Breast epithelium (tissue), 4 donors: ENCODE measurements at regions not wholly inside any gene's neighbourhood (a gene's known extent, or its start where the extent isn't known, plus 50 kb on each side); places are given as distances from the start of the nearest gene placed in this dataset.

Experiments used
- DNase-seq, 2 donors: peaks; one replicate each; pipeline ENCODE4 v3.0.0-alpha.2; 2019; ENCODE audit warnings: low spot score in 2 of 2
- H3K27ac ChIP-seq, 2 donors: fragments of 200-600 bp; sonication (generic) in 1 of 2; one replicate each; pipeline ENCODE4 v1.5.1; 2016 to 2019; ENCODE audit warnings: mild to moderate bottlenecking in 1 of 2
- H3K27me3 ChIP-seq, 2 donors: fragments of 200-600 bp; sonication (generic) in 1 of 2; one replicate each; pipeline versions ENCODE4 v1.5.1 to v1.6.0; 2017 to 2019; ENCODE audit warnings: control low read depth in 1 of 2, mild to moderate bottlenecking in 1 of 2
- H3K36me3 ChIP-seq: fragments of 200-600 bp; one replicate; pipeline ENCODE4 v1.5.1; 2019
- H3K4me1 ChIP-seq, 2 donors: fragments of 200-600 bp; sonication (generic); one replicate each; pipeline ENCODE4 v1.5.1; 2016 to 2019; ENCODE audit warnings: control low read depth in 1 of 2
- H3K4me3 ChIP-seq, 3 donors: fragments of 200-600 bp; sonication (generic); 1 replicate in 2 of 3; 2 replicates in 1 of 3; pipeline ENCODE4 v1.5.1; 2016 to 2019; ENCODE audit warnings: mild to moderate bottlenecking in 3 of 3, moderate library complexity in 2 of 3
- H3K9me3 ChIP-seq, 2 donors: fragments of 200-600 bp; sonication (generic) in 1 of 2; one replicate each; pipeline ENCODE4 v1.5.1; 2016 to 2019; ENCODE audit warnings: control low read depth in 1 of 2
- CTCF ChIP-seq, 3 donors: fragments of 450-650 bp; IDR thresholded peaks; one replicate each; pipeline ENCODE4 v1.5.1; 2016 to 2017; ENCODE audit warnings: antibody characterized with exemption in 3 of 3, mild to moderate bottlenecking in 3 of 3, moderate library complexity in 3 of 3
- POLR2A ChIP-seq: fragments of 450-650 bp; IDR thresholded peaks from one replicate; pipeline ENCODE4 v1.6.1; 2016; ENCODE audit warnings: antibody characterized with exemption, mild to moderate bottlenecking, moderate library complexity
- POLR2AphosphoS5 ChIP-seq, 3 donors: sonication (generic); formaldehyde crosslinking; IDR thresholded peaks; one replicate each; pipeline ENCODE4 v1.6.1; 2017; ENCODE audit warnings: antibody characterized with exemption in 3 of 3
- intact Hi-C: fragments of 100-400 bp; cut with DNase I; formaldehyde crosslinking; loops from one replicate; pipeline ENCODE4 v1.15.1; 2023; ENCODE audit warnings: low total_unique reads

- intact Hi-C loops: no loop called here
- H3K27ac ChIP-seq: no peak overlapping the region
- no peak for DNase-seq
- TF ChIP-seq POLR2AphosphoS5 (IDR thresholded peaks at IDR 0.05): no peak
- no peak for TF ChIP-seq CTCF (IDR thresholded peaks at IDR 0.05)
- TF ChIP-seq POLR2A: no peak
- H3K4me3 ChIP-seq: no peak overlapping the region
- no peaks in the 10 kb centered on the region for H3K4me1 ChIP-seq
- H3K36me3 ChIP-seq: no peaks in the 10 kb centered on the region
- no peaks in the 10 kb centered on the region for H3K9me3 ChIP-seq
- no peaks in the 10 kb centered on the region for H3K27me3 ChIP-seq
Measured at GRCh38 chr12:77751939-77752338, 78.8 kb upstream of the NAV3 start.

GRCh38 chr12:77746096-77746495, 84.6 kb upstream of the NAV3 start:
- H3K27me3 ChIP-seq: no peaks in the 10 kb centered on the region

GRCh38 chr12:77745624-77746023, 85.1 kb upstream of the NAV3 start:
- Histone ChIP-seq H3K27ac (no peak overlapping the region), H3K36me3 (no peaks in the 10 kb centered on the region), H3K9me3 (no peaks in the 10 kb centered on the region), H3K27me3 (no peaks in the 10 kb centered on the region), H3K4me1 (no peaks in the 10 kb centered on the region), H3K4me3 (no peak overlapping the region)
- intact Hi-C loops: no loop called here
- TF ChIP-seq CTCF (IDR thresholded peaks at IDR 0.05): no peak
- no peak for TF ChIP-seq POLR2AphosphoS5 (IDR thresholded peaks at IDR 0.05)
- no peak for TF ChIP-seq POLR2A
- no peak for DNase-seq

More at GRCh38 chr12:77746096-77746495, 84.6 kb upstream of the NAV3 start:
- H3K27ac ChIP-seq: no peak overlapping the region
- TF ChIP-seq CTCF (IDR thresholded peaks at IDR 0.05): no peak
- TF ChIP-seq POLR2A: no peak
- no peak for TF ChIP-seq POLR2AphosphoS5 (IDR thresholded peaks at IDR 0.05)
- no peaks in the 10 kb centered on the region for H3K4me1 ChIP-seq
- no peaks in the 10 kb centered on the region for H3K36me3 ChIP-seq
- no peak for DNase-seq
- intact Hi-C loops: no loop called here
- no peak overlapping the region for H3K4me3 ChIP-seq
- no peaks in the 10 kb centered on the region for H3K9me3 ChIP-seq

- no peaks in the 10 kb centered on the region for H3K36me3 ChIP-seq
- intact Hi-C loops: no loop called here
- H3K4me3 ChIP-seq: no peak overlapping the region
- no peak overlapping the region for H3K27ac ChIP-seq
- no peaks in the 10 kb centered on the region for H3K9me3 ChIP-seq
- no peaks in the 10 kb centered on the region for H3K4me1 ChIP-seq
- no peak for DNase-seq
- no peaks in the 10 kb centered on the region for H3K27me3 ChIP-seq
- TF ChIP-seq CTCF (IDR thresholded peaks at IDR 0.05): no peak
- TF ChIP-seq POLR2A: no peak
- no peak for TF ChIP-seq POLR2AphosphoS5 (IDR thresholded peaks at IDR 0.05)
Measured at GRCh38 chr12:77742631-77743030, 88.1 kb upstream of the NAV3 start.

GRCh38 chr12:77741974-77742517, 88.6 kb upstream of the NAV3 start:
- no peaks in the 10 kb centered on the region for H3K36me3 ChIP-seq
- no peaks in the 10 kb centered on the region for H3K4me1 ChIP-seq
- H3K9me3 ChIP-seq: no peaks in the 10 kb centered on the region
- no peak overlapping the region for H3K27ac ChIP-seq
- no peak overlapping the region for H3K4me3 ChIP-seq
- no peak for TF ChIP-seq POLR2AphosphoS5 (IDR thresholded peaks at IDR 0.05)
- intact Hi-C loops: no loop called here
- H3K27me3 ChIP-seq: no peaks in the 10 kb centered on the region
- no peak for DNase-seq
